T-helper 2 cell treated with Interferon-gamma antibody and Interleukin-4, amounts not matched to agents 100 ng/mL and 5 ng/mL, for 36 hours (primary cell): ENCODE measurements at regions not wholly inside any gene's neighbourhood (a gene's known extent, or its start where the extent isn't known, plus 50 kb on each side); places are given as distances from the start of the nearest gene placed in this dataset.
"Not testable (repeated sequence)": the region's sequence is repeated elsewhere in the genome, so short reads cannot be mapped to it uniquely, and the experiment has no call there.

Source experiments
- intact Hi-C: fragments of 100-400 bp; cut with micrococcal nuclease; formaldehyde crosslinking; loops from one replicate; pipeline ENCODE4 v1.15.1; 2023

GRCh38 chr7:138169441-138169851, 93.2 kb downstream of the AKR1D1 start:
- intact Hi-C loops = loop anchor here (10.0 kb wide), 1 partner anchor 455 kb away; no protein-coding TSS in a partner anchor

- intact Hi-C loops = no loop called here
Measured at GRCh38 chr7:138170298-138170697, 94.0 kb downstream of the AKR1D1 start.

DNA sequence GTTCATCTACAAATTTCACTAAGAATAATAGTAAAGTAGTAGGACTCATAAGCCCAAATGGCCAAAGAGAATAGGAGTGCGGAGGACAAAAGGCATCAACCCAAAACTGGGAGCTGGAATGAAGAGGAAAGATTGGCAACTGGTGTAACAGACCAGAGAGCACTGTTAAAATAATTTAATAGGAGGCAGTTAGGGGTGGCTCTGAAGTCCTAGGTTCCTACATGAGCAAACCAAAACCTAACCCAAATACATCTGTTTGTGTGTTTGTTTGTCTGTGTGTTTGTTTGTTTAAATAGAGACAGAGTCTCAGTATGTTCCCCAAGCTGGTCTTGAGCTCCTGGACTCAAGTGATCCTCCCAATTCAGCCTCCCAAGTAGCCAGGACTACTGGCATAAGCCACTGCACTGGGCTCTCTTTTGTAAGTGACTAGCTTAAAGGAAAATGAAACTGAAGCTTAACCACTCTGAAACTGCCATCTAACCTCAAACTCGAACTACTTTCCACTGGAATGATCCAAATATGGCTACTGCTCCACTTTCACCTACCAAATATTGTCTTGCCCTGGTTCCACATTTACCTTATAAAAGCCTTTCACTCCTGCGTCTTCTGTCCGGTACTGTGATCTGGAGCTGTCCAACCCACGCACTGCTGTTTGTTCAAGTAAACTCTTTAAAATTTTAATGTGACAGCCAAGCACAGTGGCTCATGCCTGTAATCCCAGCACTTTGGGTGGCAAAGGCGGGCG, 94.9 kb downstream of the AKR1D1 start:
- intact Hi-C loops = loop anchor here (1.0 kb wide), 1 partner anchor 289 kb away; the partner anchor contains the start of gene TRIM24

- intact Hi-C loops = no loop called here
Measured at GRCh38 chr7:138173548-138173947, 97.3 kb downstream of the AKR1D1 start.

DNA sequence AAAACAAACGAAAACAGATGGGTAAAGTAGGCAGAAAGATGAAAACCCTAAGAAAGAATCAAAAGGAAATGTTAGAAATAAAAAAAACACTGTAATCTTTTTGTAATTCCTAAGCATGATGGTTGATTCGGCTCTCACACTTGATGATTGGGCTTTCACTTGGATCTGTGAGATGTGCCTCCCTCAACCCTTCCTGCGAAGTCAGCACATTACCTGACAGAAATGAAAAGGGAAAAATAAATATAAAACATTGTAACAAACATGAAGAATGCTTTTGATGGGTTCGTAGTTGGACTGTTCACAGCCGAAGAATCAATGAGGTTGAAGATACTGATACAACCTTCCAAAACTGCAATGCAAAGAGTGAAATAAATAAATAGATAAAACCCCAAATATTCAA, 99.8 kb downstream of the AKR1D1 start:
- intact Hi-C loops = no loop called here

DNA sequence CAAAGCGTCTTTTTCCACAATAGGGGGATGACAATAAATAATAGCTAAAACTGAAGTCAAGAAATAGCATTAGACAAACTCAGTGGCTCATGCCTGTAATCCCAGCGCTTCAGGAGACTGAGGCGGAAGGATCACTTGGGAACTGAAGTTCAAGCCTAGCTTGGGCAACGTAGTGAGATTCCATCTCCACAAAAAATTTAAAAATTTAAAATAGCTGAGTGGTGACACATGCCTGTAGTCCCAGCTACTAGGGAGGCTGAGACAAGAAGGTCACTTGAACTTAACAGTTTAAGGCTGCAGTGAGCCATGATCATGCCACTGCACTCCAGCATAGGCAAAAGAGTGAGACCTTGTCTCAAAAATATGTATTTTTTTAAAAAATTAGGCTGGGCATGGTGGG, 107.9 kb downstream of the AKR1D1 start:
- intact Hi-C loops = no loop called here

DNA sequence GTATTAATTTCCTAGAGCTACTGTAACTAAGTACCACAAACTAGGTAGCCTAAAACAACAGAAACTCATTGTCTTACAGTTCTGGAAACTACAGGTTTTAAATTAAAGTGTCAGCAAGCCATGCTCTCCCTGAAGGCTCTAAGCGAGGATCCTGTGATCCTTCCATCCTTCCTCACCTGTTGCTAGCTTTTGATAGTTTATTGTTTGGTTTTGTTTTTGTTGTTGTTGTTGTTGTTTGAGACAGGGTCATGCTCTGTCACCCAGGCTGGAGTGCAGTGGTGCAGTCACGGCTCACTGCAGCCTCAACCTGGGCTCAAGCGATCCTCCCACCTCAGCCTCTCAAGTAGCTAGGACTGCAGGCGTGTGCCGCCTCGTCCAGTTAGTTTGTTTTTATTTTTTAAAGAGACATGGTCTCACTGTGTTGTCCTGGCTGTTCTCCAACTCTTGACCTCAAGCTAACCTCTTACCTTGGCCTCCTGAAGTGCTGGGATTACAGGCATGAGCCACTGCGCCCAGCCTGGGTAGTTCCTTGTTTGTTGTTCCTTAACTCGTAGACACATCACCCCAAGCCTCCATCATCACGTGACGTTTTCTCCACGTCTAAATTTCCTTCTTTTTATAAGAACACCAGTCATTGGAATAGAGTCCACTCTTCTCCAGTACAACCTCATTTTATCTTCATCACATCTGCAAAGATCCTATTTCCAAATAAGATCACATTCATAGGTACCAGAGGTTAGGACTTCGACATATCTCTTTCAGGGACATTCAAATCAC, 109.1 kb downstream of the AKR1D1 start:
- intact Hi-C loops = no loop called here

- intact Hi-C loops = no loop called here
Measured at GRCh38 chr7:138186951-138187351, 110.7 kb downstream of the AKR1D1 start.

DNA sequence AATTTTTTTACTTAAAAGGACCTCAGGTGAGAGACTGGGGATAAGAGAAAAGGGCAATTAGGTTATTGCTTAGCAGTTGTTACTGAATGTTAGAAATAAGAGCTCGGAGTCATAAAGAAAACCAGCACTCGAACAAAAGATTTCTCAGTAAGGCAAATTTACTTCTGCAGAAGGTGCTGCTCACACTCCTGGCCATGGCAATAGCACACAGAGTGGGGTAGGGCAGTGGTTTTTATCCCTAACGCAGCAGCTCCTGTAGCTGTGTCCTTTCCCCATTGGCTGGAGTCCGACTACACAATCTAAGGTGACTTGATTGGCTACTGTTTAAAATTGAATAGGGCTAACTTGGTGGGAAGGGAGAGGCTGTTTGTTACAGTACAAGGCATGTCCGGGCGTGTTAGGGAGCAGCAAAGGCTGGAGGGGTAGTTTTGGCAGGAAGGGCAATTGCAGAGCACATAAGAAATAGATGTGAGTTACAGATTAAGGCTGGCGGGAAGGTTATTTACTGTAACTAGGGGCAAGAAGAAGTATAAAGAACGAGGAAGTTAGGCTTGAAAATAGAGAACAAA, 112.1 kb downstream of the AKR1D1 start:
- intact Hi-C loops = no loop called here

GRCh38 chr7:138194567-138194966, 118.3 kb downstream of the AKR1D1 start:
- intact Hi-C loops = no loop called here

GRCh38 chr7:138195151-138195571, 118.9 kb downstream of the AKR1D1 start:
- intact Hi-C loops = no loop called here

DNA sequence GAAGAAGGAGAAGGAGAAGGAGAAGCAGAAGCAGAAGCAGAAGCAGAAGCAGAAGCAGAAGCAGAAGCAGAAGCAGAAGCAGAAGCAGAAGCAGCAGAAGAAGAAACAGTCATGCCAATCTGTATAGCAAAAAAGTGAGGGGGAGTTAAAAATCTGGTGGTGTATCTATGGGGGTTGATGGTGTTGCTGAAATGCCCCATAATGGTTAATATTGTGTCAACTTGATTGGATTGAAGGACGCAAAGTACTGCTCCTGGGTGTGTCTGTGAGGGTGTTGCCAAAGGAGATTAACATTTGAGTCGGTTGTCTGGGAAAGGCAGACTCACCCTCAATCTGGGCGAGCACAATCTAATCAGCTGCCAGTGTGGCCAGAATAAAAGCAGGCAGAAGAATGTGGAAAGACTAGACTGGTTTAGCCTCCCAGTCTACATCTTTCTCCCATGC, 120.3 kb downstream of the AKR1D1 start:
- intact Hi-C loops = not testable (repeated sequence)

GRCh38 chr7:138196971-138197896, 121.0 kb downstream of the AKR1D1 start:
- intact Hi-C loops = no loop called here

- intact Hi-C loops = no loop called here
Measured at GRCh38 chr7:138204285-138204981, 128.2 kb downstream of the AKR1D1 start.

GRCh38 chr7:138204982-138205298, 128.7 kb downstream of the AKR1D1 start:
- intact Hi-C loops = no loop called here

GRCh38 chr7:138205614-138206150, 129.4 kb downstream of the AKR1D1 start:
- intact Hi-C loops = no loop called here

DNA sequence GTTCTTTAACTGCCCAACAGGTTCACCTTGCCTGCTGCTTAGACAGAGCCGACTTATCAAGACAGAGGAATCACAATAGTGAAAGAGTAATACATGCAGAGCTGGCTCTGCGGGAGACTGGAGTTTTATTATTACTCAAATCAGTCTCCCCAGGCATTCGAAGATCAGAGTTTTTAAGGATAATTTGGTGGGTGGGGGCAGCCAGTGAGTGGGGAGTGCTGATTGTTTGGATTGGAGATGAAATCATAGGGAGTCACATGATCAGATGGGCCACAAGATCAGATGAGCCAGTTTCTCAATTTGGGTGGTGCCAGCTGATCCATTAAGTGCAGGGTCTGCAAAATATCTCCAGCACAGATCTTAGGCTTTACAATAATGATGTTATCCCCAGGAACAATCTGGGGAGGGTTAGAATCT, 131.3 kb downstream of the AKR1D1 start:
- intact Hi-C loops = no loop called here

DNA sequence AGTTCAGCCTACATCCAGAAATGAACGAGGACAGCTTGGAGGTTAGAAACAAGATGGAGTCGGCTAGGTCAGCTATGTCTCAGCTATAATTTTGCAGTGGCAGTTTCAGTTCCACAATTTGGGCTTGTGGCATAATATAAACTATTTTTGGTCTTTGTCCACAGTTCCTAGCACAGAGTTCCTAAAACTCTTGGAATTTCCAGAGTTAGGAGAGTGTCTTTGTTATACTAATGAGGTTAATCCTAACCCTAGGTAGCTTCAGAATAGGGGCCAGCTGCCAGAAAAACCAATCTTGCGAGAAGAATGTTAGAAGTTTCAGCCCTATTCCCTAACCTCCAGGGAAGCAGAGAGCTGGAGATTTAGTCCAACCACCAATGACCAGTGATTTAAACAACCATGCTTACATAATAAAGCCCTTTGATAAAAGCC, 131.9 kb downstream of the AKR1D1 start:
- intact Hi-C loops = no loop called here

DNA sequence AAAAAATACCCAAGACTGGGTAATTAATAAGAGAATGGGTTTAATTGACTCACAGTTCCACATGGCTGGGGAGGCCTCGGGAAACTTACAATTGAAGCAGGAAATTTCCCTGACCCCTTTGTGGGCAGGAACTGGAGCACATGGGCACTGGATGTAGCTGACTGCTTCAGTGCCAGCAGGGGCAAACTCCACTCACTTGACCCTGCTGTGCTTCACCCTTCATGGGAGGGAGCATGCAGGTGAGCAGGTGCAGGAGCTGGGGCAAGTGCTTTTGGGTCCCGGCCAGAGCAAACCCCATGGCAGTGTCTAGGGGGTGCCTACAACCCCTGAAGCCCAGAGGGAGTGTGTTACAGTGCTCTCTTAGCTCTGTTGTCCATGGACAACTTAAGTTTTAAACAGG, 132.6 kb downstream of the AKR1D1 start:
- intact Hi-C loops = no loop called here

DNA sequence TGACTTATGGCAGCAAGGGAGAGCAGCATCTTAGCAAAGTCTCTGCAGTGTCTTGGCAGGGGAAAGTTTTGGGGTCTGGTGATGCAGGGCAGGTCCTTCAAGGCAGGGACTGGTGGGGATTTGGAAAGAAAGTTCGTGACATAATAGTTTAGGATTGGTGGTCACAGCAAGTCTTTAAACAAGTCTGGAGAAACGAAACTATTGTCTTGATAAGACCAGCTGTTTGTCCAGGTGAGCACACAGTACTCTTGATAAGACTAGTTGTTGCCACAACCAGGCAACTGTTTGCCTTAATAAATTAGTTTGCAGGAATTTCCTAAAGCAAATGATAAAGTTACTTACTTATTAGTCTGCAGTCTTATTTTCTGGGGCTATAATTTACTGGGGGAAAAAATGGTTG, 136.1 kb downstream of the AKR1D1 start:
- intact Hi-C loops = no loop called here
